Lower lobe of right lung (tissue), 2 donors: ENCODE measurements at regions not wholly inside any gene's neighbourhood (a gene's known extent, or its start where the extent isn't known, plus 50 kb on each side); places are given as distances from the start of the nearest gene placed in this dataset.
A peak's percentile ranks its signal among the peaks of the same experiment; 100 is the strongest.
"Not testable (repeated sequence)": the region's sequence is repeated elsewhere in the genome, so short reads cannot be mapped to it uniquely, and the experiment has no call there.

Source experiments
- ATAC-seq, 2 donors: fragments of 200-7000 bp; cut with Tn5 transposase; one replicate each; pipeline ENCODE4 v1.9.1; 2020 to 2022; ENCODE audit warnings: mild to moderate bottlenecking in 2 of 2, moderate library complexity in 2 of 2
- DNase-seq: peaks from one replicate; pipeline ENCODE4 v3.0.0-alpha.2; 2020
- H3K27ac ChIP-seq: fragments of 200-600 bp; one replicate; pipeline ENCODE4 v1.8.0; 2022
- H3K27me3 ChIP-seq: fragments of 200-600 bp; one replicate; pipeline ENCODE4 v1.8.0; 2022; ENCODE audit warnings: low read depth
- H3K36me3 ChIP-seq: fragments of 200-600 bp; one replicate; pipeline ENCODE4 v1.8.0; 2022; ENCODE audit warnings: mild to moderate bottlenecking
- H3K4me1 ChIP-seq: fragments of 200-600 bp; one replicate; pipeline ENCODE4 v1.8.0; 2022
- H3K4me3 ChIP-seq: fragments of 200-600 bp; one replicate; pipeline ENCODE4 v1.8.0; 2022; ENCODE audit warnings: mild to moderate bottlenecking
- H3K9me3 ChIP-seq: fragments of 200-600 bp; one replicate; pipeline ENCODE4 v1.8.0; 2022
- intact Hi-C: fragments of 100-400 bp; cut with DNase I; formaldehyde crosslinking; loops from one replicate; pipeline ENCODE4 v1.11.0; 2022
- TF ChIP-seq, protein P1 (sequence below): fragments of 200-600 bp; IDR thresholded peaks from one replicate; pipeline ENCODE4 v1.8.0; 2022; ENCODE audit warnings: antibody characterized with exemption, mild to moderate bottlenecking
- donor health status: DM: no; HTN: yes; CAD: no; lungs with severe emphysema.

DNA sequence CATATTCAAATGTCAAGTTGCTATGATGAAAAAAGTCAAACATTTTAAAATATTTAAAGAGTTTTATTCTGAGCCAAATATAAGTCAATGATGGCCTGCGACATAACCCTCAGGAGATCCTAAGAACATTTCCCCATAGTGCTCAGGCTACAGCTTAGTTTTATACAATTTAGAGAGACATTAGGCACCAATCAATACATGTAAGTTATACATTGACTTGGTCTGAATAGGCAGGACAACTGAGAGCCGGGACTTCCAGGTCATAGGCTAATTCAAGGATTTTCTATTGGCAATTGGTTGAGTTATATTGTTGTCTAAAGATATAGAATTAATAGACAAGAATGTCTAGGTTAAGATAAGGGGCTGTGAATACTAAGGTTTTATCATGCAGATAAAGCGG lies 64.5 kb downstream of the UGT2B28 start:
- H3K27me3 ChIP-seq, ATAC-seq, H3K36me3 ChIP-seq, H3K4me1 ChIP-seq, H3K27ac ChIP-seq, DNase-seq, H3K4me3 ChIP-seq, H3K9me3 ChIP-seq, intact Hi-C loops: not testable (repeated sequence)

DNA sequence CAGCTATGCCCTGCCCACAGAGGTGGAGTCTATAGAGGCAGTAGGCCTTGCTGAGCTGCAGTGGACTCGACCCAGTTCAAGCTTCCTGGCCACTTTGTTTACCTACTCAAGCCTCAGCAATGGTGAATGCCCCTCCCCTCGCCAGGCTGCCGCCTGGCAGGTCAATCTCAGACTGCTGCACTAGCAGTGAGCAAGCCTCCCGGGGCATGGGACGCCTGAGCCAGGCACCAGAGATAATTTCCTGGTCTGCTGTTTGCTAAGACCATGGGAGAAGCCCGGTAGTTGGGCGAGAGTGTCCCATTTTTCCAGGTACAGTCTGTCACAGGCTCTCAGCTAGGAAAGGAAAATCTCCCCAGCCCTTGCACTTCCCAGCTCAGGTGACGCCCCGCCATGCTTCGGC lies 68.5 kb downstream of the UGT2B28 start:
- H3K27ac ChIP-seq, H3K4me3 ChIP-seq, ATAC-seq, H3K36me3 ChIP-seq, H3K27me3 ChIP-seq, H3K4me1 ChIP-seq, intact Hi-C loops, H3K9me3 ChIP-seq: not testable (repeated sequence)
- DNase-seq: peak; percentile 21

DNA sequence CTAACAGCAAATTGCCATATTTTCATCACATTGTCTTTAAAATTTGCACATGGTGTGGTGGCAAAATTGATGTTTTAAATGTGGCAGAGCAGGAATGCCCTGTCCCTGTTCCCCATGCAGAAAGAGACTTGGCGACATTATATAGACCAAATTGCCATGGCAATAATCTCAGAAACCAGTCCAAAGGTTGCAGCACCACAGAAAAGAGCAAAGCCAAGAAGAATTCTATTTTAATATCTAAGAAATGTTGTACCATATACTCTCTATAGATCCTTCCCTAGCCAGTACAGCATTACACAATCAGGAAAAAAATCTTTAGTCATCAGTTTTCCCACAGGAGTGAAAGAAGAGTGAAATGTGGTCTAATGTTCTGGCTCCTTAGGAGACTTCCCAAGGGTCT lies 80.0 kb downstream of the UGT2B28 start:
- no peaks in the 10 kb centered on the region for H3K27me3 ChIP-seq
- H3K27ac ChIP-seq: no peak overlapping the region
- no peaks in the 10 kb centered on the region for H3K36me3 ChIP-seq
- DNase-seq (no peak), ATAC-seq (no peak)
- H3K4me1 ChIP-seq: no peaks in the 10 kb centered on the region
- no peaks in the 10 kb centered on the region for H3K9me3 ChIP-seq
- intact Hi-C loops: no loop called here
- TF ChIP-seq, protein P1, sequence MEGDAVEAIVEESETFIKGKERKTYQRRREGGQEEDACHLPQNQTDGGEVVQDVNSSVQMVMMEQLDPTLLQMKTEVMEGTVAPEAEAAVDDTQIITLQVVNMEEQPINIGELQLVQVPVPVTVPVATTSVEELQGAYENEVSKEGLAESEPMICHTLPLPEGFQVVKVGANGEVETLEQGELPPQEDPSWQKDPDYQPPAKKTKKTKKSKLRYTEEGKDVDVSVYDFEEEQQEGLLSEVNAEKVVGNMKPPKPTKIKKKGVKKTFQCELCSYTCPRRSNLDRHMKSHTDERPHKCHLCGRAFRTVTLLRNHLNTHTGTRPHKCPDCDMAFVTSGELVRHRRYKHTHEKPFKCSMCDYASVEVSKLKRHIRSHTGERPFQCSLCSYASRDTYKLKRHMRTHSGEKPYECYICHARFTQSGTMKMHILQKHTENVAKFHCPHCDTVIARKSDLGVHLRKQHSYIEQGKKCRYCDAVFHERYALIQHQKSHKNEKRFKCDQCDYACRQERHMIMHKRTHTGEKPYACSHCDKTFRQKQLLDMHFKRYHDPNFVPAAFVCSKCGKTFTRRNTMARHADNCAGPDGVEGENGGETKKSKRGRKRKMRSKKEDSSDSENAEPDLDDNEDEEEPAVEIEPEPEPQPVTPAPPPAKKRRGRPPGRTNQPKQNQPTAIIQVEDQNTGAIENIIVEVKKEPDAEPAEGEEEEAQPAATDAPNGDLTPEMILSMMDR: no peak
- no peak overlapping the region for H3K4me3 ChIP-seq

DNA sequence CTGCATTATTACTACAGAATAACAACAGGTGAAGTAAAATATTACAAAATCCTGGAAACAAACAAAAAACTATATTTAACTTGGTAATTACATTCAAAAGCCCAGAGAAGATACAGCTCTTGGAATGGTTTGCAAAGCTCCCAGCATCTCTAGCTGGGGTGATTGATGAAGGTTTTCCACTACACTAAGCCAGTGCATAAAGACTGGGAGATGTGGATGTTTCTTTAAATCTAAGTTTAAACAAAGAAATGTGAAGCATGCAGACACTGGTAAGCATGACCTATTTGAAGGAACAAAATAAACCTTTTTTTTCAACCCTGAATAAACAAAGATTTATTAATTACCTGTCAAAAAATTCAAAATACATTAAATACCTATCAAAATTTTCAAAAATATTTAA lies 80.5 kb downstream of the UGT2B28 start:
- intact Hi-C loops, H3K27ac ChIP-seq, ATAC-seq, H3K36me3 ChIP-seq, H3K9me3 ChIP-seq, H3K4me1 ChIP-seq, H3K27me3 ChIP-seq, DNase-seq, H3K4me3 ChIP-seq: not testable (repeated sequence)

DNA sequence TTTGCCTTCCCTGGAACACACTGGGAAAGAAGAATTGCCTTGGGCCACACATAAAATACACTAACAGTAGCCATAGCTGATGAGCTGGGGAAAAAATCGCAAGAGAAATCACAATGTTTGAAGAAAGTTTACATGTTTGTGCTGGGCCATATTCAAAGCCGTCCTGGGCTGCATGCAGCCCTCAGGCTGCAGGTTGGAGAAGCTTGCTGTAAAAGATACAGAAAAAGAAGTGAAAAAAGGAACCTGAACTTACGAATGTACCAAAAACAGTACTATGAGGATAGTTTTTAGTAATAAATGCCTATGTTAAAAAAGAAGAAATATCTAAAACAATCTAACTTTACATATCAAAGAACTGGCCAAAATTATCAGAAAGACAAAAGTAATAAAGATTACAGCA lies 82.1 kb downstream of the UGT2B28 start:
- no peak for ATAC-seq
- H3K4me1 ChIP-seq: no peaks in the 10 kb centered on the region
- no peak for DNase-seq
- no peaks in the 10 kb centered on the region for H3K36me3 ChIP-seq
- intact Hi-C loops: no loop called here
- TF ChIP-seq, protein P1: no peak
- no peaks in the 10 kb centered on the region for H3K27me3 ChIP-seq
- no peak overlapping the region for H3K4me3 ChIP-seq
- no peak overlapping the region for H3K27ac ChIP-seq
- H3K9me3 ChIP-seq: no peaks in the 10 kb centered on the region

DNA sequence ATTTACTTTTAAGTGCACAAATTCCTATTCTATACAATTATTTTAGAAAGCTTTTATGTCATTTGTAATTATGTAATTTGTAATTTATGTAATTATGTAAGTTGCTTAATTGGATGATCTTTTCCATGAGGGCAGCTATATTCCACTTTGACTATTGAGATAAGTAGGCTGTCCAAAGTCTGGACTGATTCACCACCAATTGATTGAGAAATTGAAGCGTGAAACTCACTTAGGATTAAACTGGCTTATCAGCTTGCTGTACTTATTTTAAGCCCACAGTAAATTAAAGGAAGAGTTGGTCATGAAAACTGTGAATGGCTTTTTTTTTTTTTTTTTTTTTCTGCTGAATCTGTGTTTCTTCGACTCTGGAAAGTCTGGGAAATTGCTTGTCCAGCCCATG lies 87.4 kb downstream of the UGT2B28 start:
- H3K36me3 ChIP-seq, H3K27me3 ChIP-seq, H3K4me3 ChIP-seq, intact Hi-C loops, H3K9me3 ChIP-seq, DNase-seq, H3K27ac ChIP-seq, H3K4me1 ChIP-seq, ATAC-seq: not testable (repeated sequence)

DNA sequence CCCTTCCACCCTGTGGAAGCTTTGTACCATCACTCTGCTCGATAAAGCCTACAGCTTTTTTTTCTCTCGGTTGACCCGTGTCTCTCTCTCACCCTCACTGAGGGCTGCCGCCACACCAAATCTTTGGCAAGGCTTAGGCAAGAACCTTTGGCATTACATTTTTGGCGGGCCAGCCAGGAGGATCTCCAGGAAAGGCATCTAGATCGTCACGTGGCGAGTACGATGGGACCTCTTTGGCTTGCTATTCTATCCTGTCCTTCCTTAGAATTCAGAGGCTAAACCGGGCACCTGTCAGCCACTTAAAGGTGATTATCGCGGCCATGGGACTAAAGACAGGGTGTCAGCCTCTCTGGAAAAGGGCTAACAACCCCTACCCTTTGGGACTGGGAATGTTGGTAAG lies 96.2 kb downstream of the UGT2B28 start:
- no peaks in the 10 kb centered on the region for H3K27me3 ChIP-seq
- H3K9me3 ChIP-seq: no peaks in the 10 kb centered on the region
- intact Hi-C loops: no loop called here
- no peaks in the 10 kb centered on the region for H3K36me3 ChIP-seq
- no peaks in the 10 kb centered on the region for H3K4me1 ChIP-seq
- no peak overlapping the region for H3K27ac ChIP-seq
- ATAC-seq: no peak
- DNase-seq: no peak
- TF ChIP-seq, protein P1: no peak
- no peak overlapping the region for H3K4me3 ChIP-seq

DNA sequence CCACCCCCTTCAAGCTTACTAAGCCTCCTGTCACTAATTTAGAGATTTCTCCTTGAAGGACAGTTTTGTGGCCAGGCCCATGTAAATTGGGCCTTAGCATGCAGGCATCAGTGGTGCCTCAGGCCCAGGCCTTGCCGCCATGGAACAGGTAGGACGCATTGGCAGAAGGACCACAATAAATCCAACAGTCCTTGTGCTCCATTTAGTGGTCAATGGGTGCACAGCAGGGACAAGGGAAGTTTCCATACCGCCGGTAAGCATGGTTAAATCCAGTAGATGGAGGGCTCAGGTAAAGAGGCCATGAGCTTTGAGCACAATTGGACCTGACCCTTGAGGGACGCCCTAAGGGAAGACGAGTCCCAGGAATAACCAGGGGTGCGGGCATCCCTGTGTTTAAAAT lies 97.3 kb downstream of the UGT2B28 start:
- TF ChIP-seq, protein P1: no peak
- no peaks in the 10 kb centered on the region for H3K9me3 ChIP-seq
- no peaks in the 10 kb centered on the region for H3K27me3 ChIP-seq
- no peak overlapping the region for H3K4me3 ChIP-seq
- no peak overlapping the region for H3K27ac ChIP-seq
- ATAC-seq: no peak
- H3K4me1 ChIP-seq: no peaks in the 10 kb centered on the region
- intact Hi-C loops: no loop called here
- no peaks in the 10 kb centered on the region for H3K36me3 ChIP-seq
- DNase-seq: no peak
